Stimulated activated CD4-positive, alpha-beta T cell treated with anti-CD3 and anti-CD28 coated beads, Interleukin-12 subunit alpha, Interleukin-12 subunit beta, amount 100 ng/mL, for 24 hours (primary cell): ENCODE measurements at regions not wholly inside any gene's neighbourhood (a gene's known extent, or its start where the extent isn't known, plus 50 kb on each side); places are given as distances from the start of the nearest gene placed in this dataset.

Experiments
- DNase-seq, 2 experiments: peaks; one replicate each; pipeline ENCODE4 v3.0.0-alpha.2; 2020; ENCODE audit warnings: low read depth in 2 of 2

DNA sequence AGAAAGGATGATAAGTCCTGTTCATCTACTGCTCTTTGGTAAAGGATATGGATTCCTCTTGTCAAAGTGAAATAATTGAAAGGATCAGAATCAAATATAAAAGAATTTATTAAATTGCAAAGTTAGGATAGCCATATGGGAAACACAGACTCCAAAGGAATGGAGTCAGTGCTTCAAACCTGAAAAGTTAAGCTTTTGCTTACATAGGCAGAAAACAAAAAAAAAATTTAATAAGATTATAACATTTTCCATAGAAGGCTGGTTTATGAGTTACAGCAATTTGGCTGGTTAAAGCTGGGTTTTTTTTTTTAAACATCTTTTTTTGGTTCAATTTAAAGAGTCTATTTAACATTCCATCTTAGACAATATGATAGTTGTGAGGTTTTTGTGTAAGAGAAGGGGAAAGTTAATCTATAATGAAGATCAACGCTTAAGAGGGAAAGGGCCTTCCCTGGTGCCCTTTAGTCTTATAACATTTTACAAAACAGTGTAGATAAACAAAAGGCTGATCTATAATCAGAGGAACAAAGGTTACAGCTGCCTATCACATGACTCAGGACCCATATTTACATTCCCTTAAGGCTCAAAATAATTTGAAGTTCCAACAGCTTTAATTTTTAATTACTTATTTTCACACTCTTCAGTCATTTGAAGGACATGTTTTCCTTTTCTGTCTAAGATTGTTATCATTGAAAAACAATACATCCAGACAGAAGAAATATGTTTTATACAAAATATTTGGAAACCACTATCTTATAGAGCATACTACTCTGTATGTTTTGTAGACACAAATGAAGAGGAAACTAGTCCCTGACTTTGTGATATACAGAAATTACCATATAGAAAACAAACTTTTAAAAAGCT, 234.3 kb upstream of the MBL2 start:
- no peak for DNase-seq

DNA sequence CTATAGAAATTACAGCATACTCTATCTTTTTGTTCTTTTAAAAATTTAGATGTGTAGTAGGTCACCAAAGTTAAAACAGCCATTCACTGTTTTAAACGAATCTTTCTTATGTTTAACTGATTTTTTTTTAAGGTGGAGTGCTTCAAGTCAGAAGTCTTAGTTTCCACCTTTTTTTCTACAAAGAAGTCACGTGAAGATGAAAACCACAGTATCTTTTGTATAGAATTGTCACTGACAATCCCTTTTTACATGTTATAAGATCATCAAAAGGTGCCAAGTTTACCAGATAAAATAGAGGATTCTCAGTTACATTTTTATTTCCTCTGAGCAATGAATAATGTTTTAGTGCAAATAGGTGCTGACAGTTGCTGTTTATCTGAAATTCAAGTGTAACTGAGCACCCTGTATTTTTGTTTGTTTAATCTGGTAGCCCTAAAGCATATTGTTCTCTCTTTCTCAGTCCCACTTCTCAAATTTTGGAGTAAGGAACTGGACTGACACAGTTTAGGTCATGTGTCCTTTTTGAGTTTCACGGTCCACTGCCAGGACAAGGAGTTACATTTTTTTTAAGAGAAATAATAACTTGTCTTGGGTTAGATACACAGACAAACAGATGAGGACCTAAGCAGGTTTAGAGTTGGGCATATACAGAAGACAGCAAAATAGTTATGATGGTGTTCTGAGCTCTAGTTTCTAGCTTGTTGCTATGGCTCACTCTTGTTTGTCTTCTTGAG, 233.2 kb upstream of the MBL2 start:
- DNase-seq: no peak

DNA sequence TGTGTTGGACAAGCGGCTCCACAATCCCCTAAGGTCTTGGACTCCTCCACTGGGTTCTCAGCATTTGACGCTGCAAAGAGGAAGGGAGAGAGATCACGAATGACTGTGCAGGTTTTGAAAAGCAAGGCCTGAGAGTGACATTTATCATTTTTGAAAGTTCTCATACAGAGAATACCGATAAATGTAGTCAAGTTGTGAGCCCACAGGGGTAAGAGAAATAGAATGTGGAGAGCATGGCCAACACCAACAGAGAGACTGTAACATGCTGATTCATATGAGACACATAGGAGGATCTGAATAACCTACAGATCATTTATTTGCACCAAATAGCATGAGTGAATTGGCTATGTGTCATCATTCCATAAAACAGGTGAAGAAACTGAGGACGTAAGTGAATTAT, 230.5 kb upstream of the MBL2 start:
- DNase-seq: no peak

DNA sequence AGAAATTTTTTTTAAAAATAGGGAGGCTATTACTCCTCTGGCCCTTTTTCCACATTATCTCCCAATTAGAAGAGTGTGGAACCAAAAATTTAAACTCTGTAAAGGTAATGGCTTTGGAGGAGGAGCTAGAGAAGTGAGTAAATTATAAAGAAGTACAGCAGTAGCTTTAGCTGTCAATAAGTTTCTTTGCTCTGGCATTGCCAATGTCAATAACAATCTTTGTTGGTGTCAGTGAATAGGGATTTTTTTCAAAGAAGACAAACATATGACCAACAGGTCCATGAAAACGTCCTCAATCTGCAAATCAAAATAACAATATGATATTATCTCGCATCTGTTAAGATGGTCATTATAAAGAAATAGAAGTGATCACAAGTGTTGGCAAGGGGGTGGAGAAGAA, 227.1 kb upstream of the MBL2 start:
- no peak for DNase-seq

DNA sequence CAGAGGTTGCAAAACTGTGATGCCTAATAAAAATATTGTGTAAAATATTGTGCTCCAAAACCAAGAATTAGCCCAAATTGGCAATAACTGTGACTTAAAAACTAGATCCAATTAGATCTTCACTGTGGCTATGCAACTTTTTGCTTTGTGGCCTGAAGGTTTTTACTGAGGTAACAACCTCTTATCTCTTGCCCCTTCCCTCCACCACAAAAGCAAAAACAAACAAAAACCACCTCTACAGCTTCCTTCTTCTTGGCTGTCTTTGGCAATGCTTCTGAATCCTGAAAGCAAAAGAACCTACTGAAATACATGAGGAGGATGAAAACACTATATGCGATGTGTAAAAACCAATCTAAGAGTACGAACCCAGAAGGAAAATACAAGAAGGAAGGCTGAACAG, 226.7 kb upstream of the MBL2 start:
- DNase-seq: no peak

DNA sequence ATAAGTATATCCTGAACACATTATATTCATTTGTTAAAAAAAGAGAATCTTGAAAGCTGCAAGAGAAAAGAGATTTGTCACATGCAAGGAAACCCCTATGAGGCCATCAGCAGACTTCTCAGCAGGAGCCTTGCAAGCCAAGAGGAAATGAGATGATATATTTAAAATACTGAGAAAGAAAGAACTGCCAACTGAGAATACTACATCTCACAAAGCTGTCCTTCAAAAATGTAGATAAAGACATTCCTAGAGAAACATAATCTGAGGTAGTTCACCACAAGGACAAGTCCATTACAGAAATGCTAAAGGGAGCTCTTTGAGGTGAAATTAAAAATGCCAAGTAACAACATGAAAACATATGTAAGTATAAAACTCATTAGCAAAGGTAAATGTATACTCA, 224.4 kb upstream of the MBL2 start:
- DNase-seq: no peak

DNA sequence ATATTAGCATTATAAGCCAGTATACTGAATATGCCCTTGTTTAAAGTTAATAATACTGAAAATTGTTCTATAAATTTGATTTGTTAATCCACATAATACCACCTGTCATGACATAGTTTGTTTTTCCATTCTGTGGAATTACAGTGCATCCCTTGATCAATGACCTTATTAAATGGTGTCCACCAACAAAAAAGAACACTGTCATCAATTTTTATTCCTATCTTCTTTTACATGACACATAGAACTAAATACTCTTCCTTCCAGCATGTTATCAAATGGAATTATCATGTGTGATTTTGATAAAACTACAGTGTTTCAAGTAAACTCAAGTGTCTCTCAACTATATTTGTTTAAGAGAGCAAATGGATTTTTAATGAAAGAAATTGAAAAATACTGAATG, 221.8 kb upstream of the MBL2 start:
- no peak for DNase-seq

DNA sequence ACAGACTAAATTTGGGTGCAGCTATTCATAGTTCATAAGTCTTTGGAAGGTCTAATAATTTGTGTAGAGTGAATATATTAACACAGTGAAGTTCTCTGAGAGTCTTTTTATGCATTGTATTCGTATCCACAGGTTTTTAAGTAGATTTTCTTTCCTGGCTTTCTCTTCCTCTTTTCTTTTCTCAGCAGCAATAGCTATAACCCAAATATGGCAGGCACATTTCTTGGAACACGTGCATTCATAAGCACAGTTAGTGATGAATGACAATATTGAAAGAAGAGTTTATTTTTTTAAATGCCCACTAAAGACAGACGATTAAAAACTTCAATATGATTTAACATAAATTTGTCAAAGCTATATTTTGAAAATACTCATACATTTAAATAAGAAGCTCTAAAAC, 220.5 kb upstream of the MBL2 start:
- DNase-seq: no peak

DNA sequence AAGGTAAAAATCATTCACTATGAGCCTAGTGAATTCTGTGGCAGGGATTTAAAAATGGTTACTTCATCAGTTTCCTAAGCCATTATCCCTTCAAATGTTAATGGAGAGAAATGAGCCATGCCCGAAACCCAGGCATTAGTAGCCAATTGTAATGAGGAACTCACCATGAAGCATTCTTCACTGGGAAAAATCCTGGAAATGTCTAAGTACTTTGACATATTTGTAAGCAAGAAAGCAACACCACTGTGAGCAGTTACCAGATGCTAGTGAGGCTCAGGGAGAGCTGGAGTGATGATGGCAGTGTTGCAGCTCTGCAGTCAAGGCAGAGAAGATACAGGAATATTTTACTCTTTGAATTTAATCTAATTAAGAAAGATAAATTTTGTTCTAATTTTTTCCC, 220.0 kb upstream of the MBL2 start:
- DNase-seq: no peak

DNA sequence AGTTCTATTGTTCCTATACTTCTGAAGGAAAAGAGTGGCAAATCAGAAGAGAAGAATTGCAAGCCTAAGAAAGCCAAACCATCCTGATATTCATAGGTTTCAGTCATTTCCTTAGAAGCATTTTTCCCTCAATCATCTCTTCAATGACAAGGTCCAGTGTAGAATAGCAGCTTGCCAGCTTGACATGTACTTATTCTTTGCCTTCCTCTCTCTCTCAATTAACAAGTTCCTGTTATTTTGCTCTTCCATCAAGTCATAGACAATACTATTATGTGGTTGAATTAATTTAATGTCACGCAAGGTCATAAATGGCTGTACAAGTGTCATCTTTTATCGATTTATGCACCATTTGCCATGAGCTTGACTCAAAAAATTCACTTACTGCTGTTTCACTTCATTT, 216.3 kb upstream of the MBL2 start:
- no peak for DNase-seq

DNA sequence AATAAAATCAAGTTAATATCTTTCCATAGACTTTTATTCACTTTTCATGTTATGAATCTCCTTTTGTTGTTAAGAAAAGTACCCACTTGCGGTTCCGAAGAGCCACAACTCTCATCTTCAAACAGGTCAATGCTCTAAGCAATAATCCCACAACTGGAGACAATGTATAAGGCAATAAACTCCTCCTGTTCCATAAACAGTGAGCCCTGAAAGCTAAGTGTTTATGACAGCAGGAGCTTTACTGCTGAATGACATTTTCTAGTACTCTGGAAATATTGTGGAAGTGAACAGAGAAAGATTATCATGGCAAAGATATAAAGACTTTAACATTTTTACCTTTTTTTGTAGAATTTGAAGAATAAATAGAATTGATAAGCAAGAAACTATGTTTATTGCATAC, 213.5 kb upstream of the MBL2 start:
- no peak for DNase-seq

DNA sequence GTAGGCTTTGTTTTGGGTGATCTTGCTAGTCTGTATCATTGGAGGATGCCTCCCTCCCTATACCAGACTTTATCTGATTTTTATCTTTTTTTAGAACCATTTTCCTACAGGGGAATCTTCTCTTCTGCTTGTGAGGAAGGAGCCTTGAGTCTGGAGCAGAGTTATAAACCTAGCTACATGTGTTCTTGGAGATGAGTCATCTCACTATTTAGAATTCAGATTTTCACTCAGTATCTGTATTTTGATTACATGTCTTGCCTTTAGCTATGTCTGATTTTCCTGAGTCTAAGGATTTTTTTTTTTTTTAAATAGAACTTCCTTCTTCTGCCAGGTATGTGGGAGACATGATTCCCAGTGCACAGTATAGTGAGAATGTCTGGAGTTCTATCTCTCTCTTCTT, 211.6 kb upstream of the MBL2 start:
- no peak for DNase-seq

DNA sequence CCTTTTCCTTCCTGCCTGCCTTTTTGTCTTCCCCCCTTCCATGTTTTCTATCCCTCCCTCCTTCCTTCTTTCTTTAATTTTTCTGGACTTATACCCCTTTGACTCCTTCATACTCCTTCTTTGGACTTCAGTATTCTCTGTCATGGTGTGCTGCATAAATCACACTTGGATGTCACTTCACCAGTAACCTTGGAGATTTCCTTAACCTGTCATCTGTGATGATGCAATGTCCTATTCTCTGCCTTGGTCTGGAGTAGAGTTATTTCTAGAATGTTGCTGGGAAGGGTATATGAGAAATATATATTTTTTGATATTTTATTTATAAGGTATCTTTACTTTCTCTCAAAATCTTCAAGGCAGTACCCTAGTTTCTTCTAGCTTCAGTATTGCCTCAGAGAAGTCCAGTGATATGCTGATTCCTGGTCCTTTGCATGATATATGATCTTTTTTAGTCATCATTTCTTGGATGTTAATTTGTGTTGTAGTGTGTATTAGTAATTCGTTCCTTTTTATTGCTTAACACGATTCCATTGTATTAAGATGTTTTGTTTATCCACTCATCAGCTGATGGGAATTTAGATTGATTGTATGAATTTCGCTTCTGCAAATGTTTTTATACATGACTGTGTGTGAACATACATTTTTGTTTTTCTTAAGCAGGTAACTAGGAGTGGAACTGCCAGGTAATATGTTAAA, 206.9 kb upstream of the MBL2 start:
- DNase-seq: no peak

DNA sequence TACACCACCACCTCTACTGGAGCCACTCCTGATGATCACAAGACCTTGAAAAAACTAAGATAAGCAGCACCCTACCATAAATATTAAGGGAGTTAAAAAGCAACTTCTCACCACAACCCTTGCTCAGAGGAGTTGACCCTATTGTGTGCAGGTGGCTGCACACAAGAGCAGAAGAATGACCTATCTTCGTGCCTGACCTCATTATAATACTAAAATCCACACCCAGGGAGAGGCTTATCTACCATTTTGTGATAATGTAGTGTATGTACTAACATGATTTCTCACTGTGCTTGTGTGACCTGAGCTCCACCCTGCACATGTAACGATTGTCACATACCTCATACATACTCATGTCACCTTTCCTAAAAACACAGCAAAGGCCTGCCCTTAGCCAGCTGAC, 205.0 kb upstream of the MBL2 start:
- DNase-seq: no peak

DNA sequence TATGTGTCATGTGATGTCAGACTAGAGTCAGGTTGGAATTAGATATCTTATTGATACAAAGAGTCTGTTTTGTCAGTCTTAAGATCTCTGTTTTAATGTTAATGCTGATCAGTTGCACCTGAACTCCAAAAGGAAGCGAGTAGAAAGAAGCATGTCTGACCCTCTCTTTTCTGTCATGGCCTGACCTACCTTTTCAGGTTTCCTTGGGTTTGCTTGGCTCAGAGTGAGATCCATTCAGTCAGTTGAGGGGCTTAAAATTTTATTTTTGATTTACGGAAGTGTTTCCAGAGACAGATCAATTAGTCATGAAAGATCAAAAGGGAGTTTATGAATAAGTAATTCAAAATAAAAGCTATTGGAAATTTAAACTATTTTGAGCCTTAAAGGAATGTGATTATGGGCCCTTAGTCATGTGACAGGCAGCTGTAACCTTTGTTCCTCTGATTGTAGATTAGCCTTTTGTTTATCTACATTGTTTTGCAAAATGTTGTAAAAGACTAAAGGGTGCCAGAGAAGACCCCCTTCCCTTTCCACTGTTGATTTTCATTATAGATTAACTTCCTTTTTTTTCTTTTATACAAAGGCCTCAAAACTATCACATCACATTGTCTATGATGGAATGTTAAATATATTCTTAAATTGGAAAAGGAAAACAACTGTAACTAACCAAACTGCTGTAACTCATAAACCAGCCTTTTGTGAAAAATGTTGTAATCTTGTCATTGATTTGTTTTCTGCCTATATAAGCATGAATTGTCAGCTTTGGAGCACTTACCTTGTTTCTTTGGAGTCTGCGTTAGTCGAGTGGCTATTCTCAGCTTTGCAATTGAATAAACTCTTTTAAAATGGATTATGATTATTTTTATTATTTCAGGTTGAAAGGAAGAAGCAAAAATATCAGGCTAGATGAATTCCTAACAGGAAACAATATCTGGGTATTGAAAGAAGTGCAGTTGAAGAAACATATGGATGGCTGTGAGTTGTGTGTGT, 195.5 kb upstream of the MBL2 start:
- no peak for DNase-seq

DNA sequence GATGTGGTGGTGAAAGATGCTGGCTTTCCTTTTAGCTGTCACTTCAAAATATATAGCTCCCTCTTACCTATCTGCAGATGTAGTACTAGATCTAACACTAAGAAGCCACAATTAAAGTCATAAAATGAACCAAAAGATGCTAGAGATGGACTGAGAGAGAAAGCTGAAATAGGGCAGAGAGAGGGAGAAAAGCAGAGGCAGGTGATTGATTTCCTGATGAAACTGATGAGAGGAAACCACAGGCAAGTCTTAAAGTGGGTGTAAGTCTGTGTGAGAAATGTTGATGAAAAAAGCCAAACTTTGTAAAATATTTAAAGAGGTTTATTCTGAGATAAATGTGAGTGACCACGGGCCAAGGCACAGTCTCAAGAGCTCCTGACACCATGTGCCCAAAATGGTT, 194.3 kb upstream of the MBL2 start:
- DNase-seq: no peak

DNA sequence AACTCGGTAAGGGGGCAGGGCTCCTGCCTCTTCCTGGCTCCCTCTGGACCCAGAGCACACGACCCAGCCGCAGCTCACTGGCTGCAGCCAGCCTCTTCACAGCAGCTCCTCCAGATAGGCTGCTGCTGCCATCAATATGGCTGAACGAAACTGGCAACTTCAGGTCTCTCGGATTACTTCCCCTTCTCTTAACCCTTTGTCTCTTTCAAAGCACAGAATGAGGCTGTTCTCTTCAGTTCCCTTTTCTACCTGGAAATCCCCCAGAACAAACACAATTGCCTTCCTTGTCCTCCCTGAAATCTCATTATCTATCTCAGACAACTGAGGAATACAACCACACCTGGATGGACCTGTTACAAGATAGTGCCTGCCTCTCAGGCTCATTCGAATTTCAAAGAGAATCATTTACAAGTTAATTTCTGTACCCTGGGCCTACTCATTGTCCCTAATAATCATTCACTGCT, 193.4 kb upstream of the MBL2 start:
- DNase-seq: no peak

DNA sequence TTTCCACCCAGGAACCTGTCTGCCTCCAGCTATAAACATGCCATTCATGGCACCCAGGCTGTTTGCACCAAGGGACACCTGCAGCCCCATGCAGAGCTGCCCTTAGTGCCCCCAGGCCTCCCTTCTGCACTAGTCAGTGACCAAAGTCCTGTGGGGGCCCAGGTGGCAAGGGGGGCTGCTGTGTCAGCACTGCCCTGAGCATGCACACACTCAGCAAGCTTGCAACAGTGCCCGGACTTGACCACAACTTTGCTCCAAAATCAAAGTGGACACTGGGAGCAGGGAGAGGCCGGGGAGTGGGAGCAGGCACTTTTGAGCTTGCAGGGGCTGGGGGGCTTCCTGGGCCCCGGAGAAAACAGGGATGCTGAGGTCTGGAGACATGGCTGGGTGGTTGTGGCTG, 192.9 kb upstream of the MBL2 start:
- DNase-seq: no peak

DNA sequence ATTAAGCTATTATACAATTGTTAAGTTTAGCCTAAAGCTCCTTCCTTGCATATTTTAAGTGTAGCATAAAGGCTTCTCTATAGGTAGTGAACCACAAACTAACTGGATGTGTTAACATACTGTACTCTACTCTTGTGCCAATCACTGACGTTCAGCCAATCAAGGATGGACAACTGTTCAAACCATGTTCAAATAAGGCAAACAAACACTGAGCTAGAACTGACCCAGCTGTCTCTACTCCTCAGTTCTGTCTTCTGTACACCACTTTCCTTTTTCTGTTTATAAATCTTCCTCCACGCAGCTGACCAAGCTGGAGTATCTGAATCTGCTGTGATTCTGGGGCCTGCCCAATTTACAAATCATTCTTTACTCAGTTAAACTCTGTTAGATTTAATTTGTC, 188.7 kb upstream of the MBL2 start:
- DNase-seq: no peak

DNA sequence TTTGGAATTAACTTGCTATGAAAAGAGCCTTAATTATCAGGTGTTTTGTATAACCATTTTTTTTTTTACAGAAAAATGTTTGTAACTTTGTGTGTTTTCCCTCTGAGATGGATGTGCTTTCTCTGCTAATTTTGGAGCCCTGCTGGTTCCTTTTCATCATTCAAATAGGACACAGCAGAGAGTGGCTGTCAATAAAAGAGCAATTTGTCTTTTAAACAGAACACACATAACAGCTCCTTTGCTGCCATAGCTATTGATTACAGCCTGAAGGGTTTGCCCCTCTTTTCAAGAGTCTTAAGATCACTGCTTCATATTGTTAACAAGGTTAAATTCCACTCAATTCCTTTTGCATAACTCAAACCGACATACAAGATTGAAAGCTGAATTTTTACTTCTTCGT, 187.2 kb upstream of the MBL2 start:
- no peak for DNase-seq

DNA sequence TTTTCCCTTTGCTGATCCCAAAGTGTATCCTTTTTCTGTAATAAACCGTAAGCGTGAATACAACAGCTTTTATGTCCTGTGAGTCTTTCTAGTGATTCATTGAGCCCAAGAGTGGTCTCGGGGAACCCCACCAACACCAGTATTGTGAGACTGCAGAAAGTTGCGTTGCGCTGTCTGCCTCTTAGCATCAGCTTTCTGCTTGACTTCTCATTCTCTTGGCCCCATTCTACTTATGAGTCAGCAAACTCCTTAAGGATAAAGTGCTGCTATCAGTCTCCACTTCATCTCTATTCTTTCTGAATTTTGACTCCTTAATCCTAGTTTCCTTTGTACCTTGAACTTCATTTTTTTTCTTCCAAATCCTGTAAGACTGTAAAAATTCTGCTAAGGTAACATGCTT, 184.3 kb upstream of the MBL2 start:
- no peak for DNase-seq

DNA sequence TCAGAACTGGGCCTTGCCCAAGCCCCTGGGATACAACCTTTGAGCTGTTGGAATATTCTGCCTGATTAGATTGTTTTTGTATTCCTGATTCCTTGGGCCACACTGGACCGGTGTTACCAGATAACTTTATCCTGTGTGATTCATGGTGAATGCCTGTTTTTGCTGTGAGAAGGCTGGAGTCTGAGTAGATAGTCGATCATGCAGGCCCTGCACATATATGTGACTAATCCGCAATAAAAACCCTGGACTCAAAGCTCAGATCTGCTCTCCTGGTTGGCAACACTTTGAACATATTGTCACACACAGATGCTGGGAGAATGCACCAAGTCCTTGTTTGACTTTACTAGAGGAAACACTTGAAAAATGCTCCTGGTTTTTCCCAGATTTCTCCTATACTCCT, 183.9 kb upstream of the MBL2 start:
- no peak for DNase-seq
